ENCODE measurements at regions not wholly inside any gene's neighbourhood (a gene's known extent, or its start where the extent isn't known, plus 50 kb on each side); places are given as distances from the start of the nearest gene placed in this dataset.

GRCh38 chr7:86949779-86950260, 109.6 kb downstream of the ELAPOR2 start:
- Histone ChIP-seq H3K27ac (no peak overlapping the region), H4K20me1 (ENCODE audit: insufficient read depth) (no peaks in the 10 kb centered on the region), H3K9me3 (ENCODE audit: low read depth) (no peaks in the 10 kb centered on the region), H3K4me2 (ENCODE audit: unreplicated experiment) (no peak overlapping the region), H3K36me3 (ENCODE audit: low read depth) (no peaks in the 10 kb centered on the region), H3K9ac (no peak overlapping the region), H3K4me1 (ENCODE audit: insufficient read depth) (no peaks in the 10 kb centered on the region), H3F3A (ENCODE audit: insufficient read depth) (no peaks in the 10 kb centered on the region), H3K27me3 (replicated peaks; ENCODE audit: insufficient read depth) (no peaks in the 10 kb centered on the region), H3K79me2 (ENCODE audit: insufficient read depth) (no peaks in the 10 kb centered on the region), H2AFZ (no peak overlapping the region), H3K4me3 (no peak overlapping the region), H3K9me2 (ENCODE audit: insufficient read depth) (no peaks in the 10 kb centered on the region)
- WGBS, 2 experiments (ENCODE audit: low coverage in 1 of 2, low lambda C conversion rate in 2 of 2, missing lambda C conversion rate in 2 of 2): 69 to 72% methylated on average over 3 of the region's 3 CpGs
- in situ Hi-C loops (cut with MboI): loop anchor here (25.0 kb wide), 1 partner anchor 187 kb away; no protein-coding TSS in a partner anchor
- no peak for DNase-seq
- TF ChIP-seq EZH2 (IDR thresholded peaks at IDR 0.05; ENCODE audit: insufficient read depth, poor library complexity, severe bottlenecking) (no peak), EZH2phosphoT487 (IDR thresholded peaks at IDR 0.05; ENCODE audit: insufficient read depth, low read depth) (no peak)

GRCh38 chr7:86949052-86949778, 110.2 kb downstream of the ELAPOR2 start:
- no peak for TF ChIP-seq EZH2phosphoT487 (IDR thresholded peaks at IDR 0.05; ENCODE audit: insufficient read depth, low read depth)
- no peak for TF ChIP-seq EZH2 (IDR thresholded peaks at IDR 0.05; ENCODE audit: insufficient read depth, poor library complexity, severe bottlenecking)
- no peaks in the 10 kb centered on the region for H3K4me1 ChIP-seq (ENCODE audit: insufficient read depth)
- no peaks in the 10 kb centered on the region for H3F3A ChIP-seq (ENCODE audit: insufficient read depth)
- H3K9ac ChIP-seq: no peak overlapping the region
- H3K27me3 ChIP-seq (replicated peaks; ENCODE audit: insufficient read depth): no peaks in the 10 kb centered on the region
- H3K36me3 ChIP-seq (ENCODE audit: low read depth): no peaks in the 10 kb centered on the region
- no peak overlapping the region for H3K4me2 ChIP-seq (ENCODE audit: unreplicated experiment)
- H3K9me2 ChIP-seq (ENCODE audit: insufficient read depth): no peaks in the 10 kb centered on the region
- H4K20me1 ChIP-seq (ENCODE audit: insufficient read depth): no peaks in the 10 kb centered on the region
- no peak overlapping the region for H3K4me3 ChIP-seq
- in situ Hi-C loops (cut with MboI): loop anchor here (25.0 kb wide), 1 partner anchor 188 kb away; no protein-coding TSS in a partner anchor
- H2AFZ ChIP-seq: no peak overlapping the region
- H3K27ac ChIP-seq: no peak overlapping the region
- no peaks in the 10 kb centered on the region for H3K9me3 ChIP-seq (ENCODE audit: low read depth)
- no peaks in the 10 kb centered on the region for H3K79me2 ChIP-seq (ENCODE audit: insufficient read depth)
- 60 to 73% methylated on average over 7 of the region's 7 CpGs for WGBS, 2 experiments (ENCODE audit: low coverage in 1 of 2, low lambda C conversion rate in 2 of 2, missing lambda C conversion rate in 2 of 2)
- DNase-seq: no peak

GRCh38 chr7:86947929-86948328, 111.5 kb downstream of the ELAPOR2 start:
- no peak overlapping the region for H3K4me2 ChIP-seq (ENCODE audit: unreplicated experiment)
- no peaks in the 10 kb centered on the region for H3F3A ChIP-seq (ENCODE audit: insufficient read depth)
- no peaks in the 10 kb centered on the region for H3K9me3 ChIP-seq (ENCODE audit: low read depth)
- H2AFZ ChIP-seq: no peak overlapping the region
- H3K27ac ChIP-seq: no peak overlapping the region
- no peaks in the 10 kb centered on the region for H4K20me1 ChIP-seq (ENCODE audit: insufficient read depth)
- H3K9me2 ChIP-seq (ENCODE audit: insufficient read depth): no peaks in the 10 kb centered on the region
- H3K9ac ChIP-seq: no peak overlapping the region
- in situ Hi-C loops (cut with MboI): loop anchor here (25.0 kb wide), 1 partner anchor 189 kb away; no protein-coding TSS in a partner anchor
- WGBS, 2 experiments (ENCODE audit: low coverage in 1 of 2, low lambda C conversion rate in 2 of 2, missing lambda C conversion rate in 2 of 2): 32 to 39% methylated on average over 1 of the region's 1 CpG
- DNase-seq: no peak
- no peaks in the 10 kb centered on the region for H3K36me3 ChIP-seq (ENCODE audit: low read depth)
- H3K4me1 ChIP-seq (ENCODE audit: insufficient read depth): no peaks in the 10 kb centered on the region
- TF ChIP-seq EZH2phosphoT487 (IDR thresholded peaks at IDR 0.05; ENCODE audit: insufficient read depth, low read depth) (no peak), EZH2 (IDR thresholded peaks at IDR 0.05; ENCODE audit: insufficient read depth, poor library complexity, severe bottlenecking) (no peak)
- H3K79me2 ChIP-seq (ENCODE audit: insufficient read depth): no peaks in the 10 kb centered on the region
- H3K4me3 ChIP-seq: no peak overlapping the region
- no peaks in the 10 kb centered on the region for H3K27me3 ChIP-seq (replicated peaks; ENCODE audit: insufficient read depth)

- DNase-seq: no peak
- TF ChIP-seq EZH2phosphoT487 (IDR thresholded peaks at IDR 0.05; ENCODE audit: insufficient read depth, low read depth): no peak
- in situ Hi-C loops (cut with MboI): loop anchor here (25.0 kb wide), 1 partner anchor 194 kb away; no protein-coding TSS in a partner anchor
- H3K9ac ChIP-seq: no peak overlapping the region
- no peaks in the 10 kb centered on the region for H4K20me1 ChIP-seq (ENCODE audit: insufficient read depth)
- H3K4me2 ChIP-seq (ENCODE audit: unreplicated experiment): no peak overlapping the region
- H2AFZ ChIP-seq: no peak overlapping the region
- H3K79me2 ChIP-seq (ENCODE audit: insufficient read depth): no peaks in the 10 kb centered on the region
- H3K36me3 ChIP-seq (ENCODE audit: low read depth): no peaks in the 10 kb centered on the region
- H3K4me1 ChIP-seq (ENCODE audit: insufficient read depth): no peaks in the 10 kb centered on the region
- no peaks in the 10 kb centered on the region for H3K9me2 ChIP-seq (ENCODE audit: insufficient read depth)
- no peak overlapping the region for H3K27ac ChIP-seq
- no peaks in the 10 kb centered on the region for H3F3A ChIP-seq (ENCODE audit: insufficient read depth)
- no peak overlapping the region for H3K4me3 ChIP-seq
- WGBS, 2 experiments (ENCODE audit: low coverage in 1 of 2, low lambda C conversion rate in 2 of 2, missing lambda C conversion rate in 2 of 2): 89 to 97% methylated on average over 1 of the region's 1 CpG
- no peaks in the 10 kb centered on the region for H3K27me3 ChIP-seq (replicated peaks; ENCODE audit: insufficient read depth)
- no peaks in the 10 kb centered on the region for H3K9me3 ChIP-seq (ENCODE audit: low read depth)
These were observed 116.0 kb downstream of the ELAPOR2 start for GRCh38 chr7:86943447-86943846.
